ENCODE measurements at regions not wholly inside any gene's neighbourhood (a gene's known extent, or its start where the extent isn't known, plus 50 kb on each side); places are given as distances from the start of the nearest gene placed in this dataset.

- no peak for DNase-seq
These were observed 267.1 kb downstream of the ADGB start for GRCh38 chr6:146865756-146866379.

GRCh38 chr6:146866731-146867414 is 268.1 kb downstream of the ADGB start:
- no peak for DNase-seq

GRCh38 chr6:146868671-146869209 is 270.0 kb downstream of the ADGB start:
- no peak for DNase-seq

- DNase-seq = no peak
These were observed 272.0 kb downstream of the ADGB start for GRCh38 chr6:146870760-146871159.

GRCh38 chr6:146871611-146872425 is 273.0 kb downstream of the ADGB start:
- no peak for DNase-seq

- no peak for DNase-seq
These were observed 273.6 kb downstream of the ADGB start for GRCh38 chr6:146872426-146872785.

GRCh38 chr6:146874278-146875018 is 275.7 kb downstream of the ADGB start:
- no peak for DNase-seq

- no peak for DNase-seq
These were observed 277.1 kb downstream of the ADGB start for GRCh38 chr6:146875927-146876270.

GRCh38 chr6:146876271-146877151 is 277.7 kb downstream of the ADGB start:
- DNase-seq = no peak

- no peak for DNase-seq
These were observed 279.6 kb downstream of the ADGB start for GRCh38 chr6:146878168-146878951.

- DNase-seq = no peak
These were observed 280.2 kb downstream of the ADGB start for GRCh38 chr6:146878952-146879340.

- DNase-seq = no peak
These were observed 280.8 kb downstream of the ADGB start for GRCh38 chr6:146879406-146880117.

GRCh38 chr6:146881228-146882181 is 282.7 kb downstream of the ADGB start:
- no peak for DNase-seq

- DNase-seq = no peak
These were observed 285.1 kb downstream of the ADGB start for GRCh38 chr6:146883640-146884531.

GRCh38 chr6:146884728-146885127 is 286.0 kb downstream of the ADGB start:
- no peak for DNase-seq

GRCh38 chr6:146885708-146886457 is 287.1 kb downstream of the ADGB start:
- DNase-seq = no peak

Data from activated CD4-positive, alpha-beta T cell treated with anti-CD3 and anti-CD28 coated beads, Interleukin-2, amount 50 U/mL, for 48 hours (primary cell).